Prostate gland (tissue), 2 donors: ENCODE measurements at regions not wholly inside any gene's neighbourhood (a gene's known extent, or its start where the extent isn't known, plus 50 kb on each side); places are given as distances from the start of the nearest gene placed in this dataset.

Experiments used
- DNase-seq: peaks from one replicate; pipeline ENCODE4 v3.0.0-alpha.2; 2019; ENCODE audit warnings: low spot score
- H3K27ac ChIP-seq, 2 donors: fragments of 200-600 bp; sonication (generic); 2 replicates each; pipeline ENCODE4 v1.5.1; 2017 to 2019
- H3K27me3 ChIP-seq: fragments of 200-600 bp; sonication (generic); replicated peaks from 2 replicates; pipeline ENCODE4 v1.5.1; 2019; ENCODE audit not compliant: insufficient read depth
- H3K36me3 ChIP-seq, 2 donors: fragments of 200-600 bp; sonication (generic); 1 replicate in 1 of 2; 2 replicates in 1 of 2; pipeline versions ENCODE4 v1.5.1 to v1.8.1; 2017 to 2019
- H3K4me1 ChIP-seq: fragments of 200-600 bp; sonication (generic); replicated peaks from 2 replicates; pipeline ENCODE4 v1.5.1; 2019
- H3K4me3 ChIP-seq, 2 donors: fragments of 200-600 bp; sonication (generic); 2 replicates each; pipeline ENCODE4 v1.5.1; 2017 to 2019
- H3K9me3 ChIP-seq: fragments of 200-600 bp; sonication (generic); 2 replicates; pipeline ENCODE4 v1.5.1; 2017
- CTCF ChIP-seq, 4 experiments: fragments of 200-600 bp in 2 of 4; fragments of 450-650 bp in 2 of 4; sonication (generic) in 2 of 4; IDR thresholded peaks; 1 replicate in 3 of 4; 2 replicates in 1 of 4; pipeline ENCODE4 v1.5.1; 2016 to 2019; ENCODE audit warnings: antibody characterized with exemption in 4 of 4, mild to moderate bottlenecking in 2 of 4, moderate library complexity in 2 of 4
- POLR2A ChIP-seq: fragments of 450-650 bp; IDR thresholded peaks from one replicate; pipeline ENCODE4 v1.6.1; 2016; ENCODE audit warnings: antibody characterized with exemption, mild to moderate bottlenecking
- POLR2AphosphoS5 ChIP-seq: sonication (generic); formaldehyde crosslinking; IDR thresholded peaks from one replicate; pipeline ENCODE4 v1.6.1; 2017; ENCODE audit warnings: antibody characterized with exemption
- WGBS: methylation state at CpG from one replicate; pipeline ENCODE4 v1.1.5; 2018; 5-methylcytosine and 5-hydroxymethylcytosine counted together
- intact Hi-C: fragments of 100-400 bp; cut with DNase I; formaldehyde crosslinking; loops from one replicate; pipeline ENCODE4 v1.14.2; 2022

- intact Hi-C loops, result no loop called here
- 38% methylated on average over 10 of the region's 10 CpGs for WGBS
- no peaks in the 10 kb centered on the region for H3K36me3 ChIP-seq
- no peaks in the 10 kb centered on the region for H3K4me1 ChIP-seq
- no peaks in the 10 kb centered on the region for H3K9me3 ChIP-seq
- H3K27ac ChIP-seq, result no peak overlapping the region
- TF ChIP-seq POLR2A (no peak), POLR2AphosphoS5 (no peak), CTCF (IDR thresholded peaks at IDR 0.05) (no peak)
- no peak overlapping the region for H3K4me3 ChIP-seq
- H3K27me3 ChIP-seq, result no peaks in the 10 kb centered on the region
- DNase-seq, result no peak
These were observed 659.3 kb upstream of the FANCL start for GRCh38 chr2:58900246-58901027.

- WGBS, result 89% methylated on average over 6 of the region's 6 CpGs
- Histone ChIP-seq H3K9me3 (no peaks in the 10 kb centered on the region), H3K27ac (no peak overlapping the region), H3K27me3 (no peaks in the 10 kb centered on the region), H3K4me3 (no peak overlapping the region), H3K4me1 (no peaks in the 10 kb centered on the region), H3K36me3 (no peaks in the 10 kb centered on the region)
- DNase-seq, result no peak
- intact Hi-C loops, result no loop called here
- TF ChIP-seq POLR2A, result no peak
- no peak for TF ChIP-seq CTCF (IDR thresholded peaks at IDR 0.05)
- no peak for TF ChIP-seq POLR2AphosphoS5
These were observed 658.6 kb upstream of the FANCL start for GRCh38 chr2:58899692-58900091.

GRCh38 chr2:58896638-58897037, 655.5 kb upstream of the FANCL start:
- intact Hi-C loops, result no loop called here

GRCh38 chr2:58895857-58896256, 654.7 kb upstream of the FANCL start:
- peak; percentile 12 for DNase-seq

More at GRCh38 chr2:58896638-58897037, 655.5 kb upstream of the FANCL start:
- 32% methylated on average over 3 of the region's 3 CpGs for WGBS
- no peak for TF ChIP-seq POLR2A
- TF ChIP-seq POLR2AphosphoS5, result no peak
- TF ChIP-seq CTCF (IDR thresholded peaks at IDR 0.05), result no peak
- Histone ChIP-seq H3K4me3 (no peak overlapping the region), H3K9me3 (no peaks in the 10 kb centered on the region), H3K27ac (no peak overlapping the region), H3K27me3 (no peaks in the 10 kb centered on the region), H3K4me1 (no peaks in the 10 kb centered on the region), H3K36me3 (no peaks in the 10 kb centered on the region)
- no peak for DNase-seq

More at GRCh38 chr2:58895857-58896256, 654.7 kb upstream of the FANCL start:
- Histone ChIP-seq H3K4me3 (no peak overlapping the region), H3K27ac (no peak overlapping the region), H3K9me3 (no peaks in the 10 kb centered on the region), H3K36me3 (no peaks in the 10 kb centered on the region), H3K27me3 (no peaks in the 10 kb centered on the region), H3K4me1 (no peaks in the 10 kb centered on the region)
- intact Hi-C loops, result no loop called here
- TF ChIP-seq POLR2A, result no peak
- TF ChIP-seq CTCF (IDR thresholded peaks at IDR 0.05), result no peak
- TF ChIP-seq POLR2AphosphoS5, result no peak
- 44% methylated on average over 4 of the region's 4 CpGs for WGBS
